ENCODE measurements at regions not wholly inside any gene's neighbourhood (a gene's known extent, or its start where the extent isn't known, plus 50 kb on each side); places are given as distances from the start of the nearest gene placed in this dataset.

DNA sequence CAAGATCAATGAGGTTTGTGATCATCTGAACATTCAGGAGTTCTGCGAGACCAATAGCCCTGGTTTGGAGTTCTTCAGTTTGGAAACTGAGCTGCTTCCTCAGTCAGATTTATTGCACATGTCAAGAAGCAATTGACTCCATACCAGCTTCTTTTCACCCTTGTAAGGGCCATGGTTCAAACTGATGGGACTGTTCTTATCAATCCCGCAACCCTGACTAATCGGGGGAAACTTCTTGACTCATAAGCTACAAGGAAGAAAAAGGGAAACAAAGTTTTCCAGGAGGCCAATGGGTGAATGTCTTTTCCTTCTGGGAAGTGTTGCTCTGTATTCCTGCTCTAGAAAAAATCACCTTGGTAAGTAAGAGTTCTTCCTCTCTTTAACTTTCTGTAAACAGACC is 187.9 kb downstream of the MIS18A start:
- TF ChIP-seq, protein P1, sequence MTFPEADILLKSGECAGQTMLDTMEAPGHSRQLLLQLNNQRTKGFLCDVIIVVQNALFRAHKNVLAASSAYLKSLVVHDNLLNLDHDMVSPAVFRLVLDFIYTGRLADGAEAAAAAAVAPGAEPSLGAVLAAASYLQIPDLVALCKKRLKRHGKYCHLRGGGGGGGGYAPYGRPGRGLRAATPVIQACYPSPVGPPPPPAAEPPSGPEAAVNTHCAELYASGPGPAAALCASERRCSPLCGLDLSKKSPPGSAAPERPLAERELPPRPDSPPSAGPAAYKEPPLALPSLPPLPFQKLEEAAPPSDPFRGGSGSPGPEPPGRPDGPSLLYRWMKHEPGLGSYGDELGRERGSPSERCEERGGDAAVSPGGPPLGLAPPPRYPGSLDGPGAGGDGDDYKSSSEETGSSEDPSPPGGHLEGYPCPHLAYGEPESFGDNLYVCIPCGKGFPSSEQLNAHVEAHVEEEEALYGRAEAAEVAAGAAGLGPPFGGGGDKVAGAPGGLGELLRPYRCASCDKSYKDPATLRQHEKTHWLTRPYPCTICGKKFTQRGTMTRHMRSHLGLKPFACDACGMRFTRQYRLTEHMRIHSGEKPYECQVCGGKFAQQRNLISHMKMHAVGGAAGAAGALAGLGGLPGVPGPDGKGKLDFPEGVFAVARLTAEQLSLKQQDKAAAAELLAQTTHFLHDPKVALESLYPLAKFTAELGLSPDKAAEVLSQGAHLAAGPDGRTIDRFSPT (tag by site-specific recombination; IDR thresholded peaks at IDR 0.05): no peak
- TF ChIP-seq, protein P2, sequence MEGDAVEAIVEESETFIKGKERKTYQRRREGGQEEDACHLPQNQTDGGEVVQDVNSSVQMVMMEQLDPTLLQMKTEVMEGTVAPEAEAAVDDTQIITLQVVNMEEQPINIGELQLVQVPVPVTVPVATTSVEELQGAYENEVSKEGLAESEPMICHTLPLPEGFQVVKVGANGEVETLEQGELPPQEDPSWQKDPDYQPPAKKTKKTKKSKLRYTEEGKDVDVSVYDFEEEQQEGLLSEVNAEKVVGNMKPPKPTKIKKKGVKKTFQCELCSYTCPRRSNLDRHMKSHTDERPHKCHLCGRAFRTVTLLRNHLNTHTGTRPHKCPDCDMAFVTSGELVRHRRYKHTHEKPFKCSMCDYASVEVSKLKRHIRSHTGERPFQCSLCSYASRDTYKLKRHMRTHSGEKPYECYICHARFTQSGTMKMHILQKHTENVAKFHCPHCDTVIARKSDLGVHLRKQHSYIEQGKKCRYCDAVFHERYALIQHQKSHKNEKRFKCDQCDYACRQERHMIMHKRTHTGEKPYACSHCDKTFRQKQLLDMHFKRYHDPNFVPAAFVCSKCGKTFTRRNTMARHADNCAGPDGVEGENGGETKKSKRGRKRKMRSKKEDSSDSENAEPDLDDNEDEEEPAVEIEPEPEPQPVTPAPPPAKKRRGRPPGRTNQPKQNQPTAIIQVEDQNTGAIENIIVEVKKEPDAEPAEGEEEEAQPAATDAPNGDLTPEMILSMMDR (tag by site-specific recombination; IDR thresholded peaks at IDR 0.05): no peak
- TF ChIP-seq ZNF626 (tag by site-specific recombination; IDR thresholded peaks at IDR 0.05): no peak
- TF ChIP-seq ZNF114 (tag by site-specific recombination; IDR thresholded peaks at IDR 0.05): no peak
- no peak for TF ChIP-seq HOXA7 (CRISPR knock-in tag; IDR thresholded peaks at IDR 0.05; ENCODE audit: borderline replicate concordance)
- no peak for TF ChIP-seq GLI2 (tag by site-specific recombination; IDR thresholded peaks at IDR 0.05; ENCODE audit: borderline replicate concordance, low read depth)
- TF ChIP-seq, protein P3, sequence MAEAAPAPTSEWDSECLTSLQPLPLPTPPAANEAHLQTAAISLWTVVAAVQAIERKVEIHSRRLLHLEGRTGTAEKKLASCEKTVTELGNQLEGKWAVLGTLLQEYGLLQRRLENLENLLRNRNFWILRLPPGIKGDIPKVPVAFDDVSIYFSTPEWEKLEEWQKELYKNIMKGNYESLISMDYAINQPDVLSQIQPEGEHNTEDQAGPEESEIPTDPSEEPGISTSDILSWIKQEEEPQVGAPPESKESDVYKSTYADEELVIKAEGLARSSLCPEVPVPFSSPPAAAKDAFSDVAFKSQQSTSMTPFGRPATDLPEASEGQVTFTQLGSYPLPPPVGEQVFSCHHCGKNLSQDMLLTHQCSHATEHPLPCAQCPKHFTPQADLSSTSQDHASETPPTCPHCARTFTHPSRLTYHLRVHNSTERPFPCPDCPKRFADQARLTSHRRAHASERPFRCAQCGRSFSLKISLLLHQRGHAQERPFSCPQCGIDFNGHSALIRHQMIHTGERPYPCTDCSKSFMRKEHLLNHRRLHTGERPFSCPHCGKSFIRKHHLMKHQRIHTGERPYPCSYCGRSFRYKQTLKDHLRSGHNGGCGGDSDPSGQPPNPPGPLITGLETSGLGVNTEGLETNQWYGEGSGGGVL (tag by site-specific recombination; IDR thresholded peaks at IDR 0.05): no peak
- TF ChIP-seq, protein P4, sequence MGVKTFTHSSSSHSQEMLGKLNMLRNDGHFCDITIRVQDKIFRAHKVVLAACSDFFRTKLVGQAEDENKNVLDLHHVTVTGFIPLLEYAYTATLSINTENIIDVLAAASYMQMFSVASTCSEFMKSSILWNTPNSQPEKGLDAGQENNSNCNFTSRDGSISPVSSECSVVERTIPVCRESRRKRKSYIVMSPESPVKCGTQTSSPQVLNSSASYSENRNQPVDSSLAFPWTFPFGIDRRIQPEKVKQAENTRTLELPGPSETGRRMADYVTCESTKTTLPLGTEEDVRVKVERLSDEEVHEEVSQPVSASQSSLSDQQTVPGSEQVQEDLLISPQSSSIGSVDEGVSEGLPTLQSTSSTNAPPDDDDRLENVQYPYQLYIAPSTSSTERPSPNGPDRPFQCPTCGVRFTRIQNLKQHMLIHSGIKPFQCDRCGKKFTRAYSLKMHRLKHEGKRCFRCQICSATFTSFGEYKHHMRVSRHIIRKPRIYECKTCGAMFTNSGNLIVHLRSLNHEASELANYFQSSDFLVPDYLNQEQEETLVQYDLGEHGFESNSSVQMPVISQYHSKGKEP (tag by site-specific recombination; IDR thresholded peaks at IDR 0.05): no peak
- no peak for TF ChIP-seq ZNF184 (tag by site-specific recombination; IDR thresholded peaks at IDR 0.05)
- TF ChIP-seq, protein P5, sequence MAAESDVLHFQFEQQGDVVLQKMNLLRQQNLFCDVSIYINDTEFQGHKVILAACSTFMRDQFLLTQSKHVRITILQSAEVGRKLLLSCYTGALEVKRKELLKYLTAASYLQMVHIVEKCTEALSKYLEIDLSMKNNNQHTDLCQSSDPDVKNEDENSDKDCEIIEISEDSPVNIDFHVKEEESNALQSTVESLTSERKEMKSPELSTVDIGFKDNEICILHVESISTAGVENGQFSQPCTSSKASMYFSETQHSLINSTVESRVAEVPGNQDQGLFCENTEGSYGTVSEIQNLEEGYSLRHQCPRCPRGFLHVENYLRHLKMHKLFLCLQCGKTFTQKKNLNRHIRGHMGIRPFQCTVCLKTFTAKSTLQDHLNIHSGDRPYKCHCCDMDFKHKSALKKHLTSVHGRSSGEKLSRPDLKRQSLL (tag by site-specific recombination; IDR thresholded peaks at IDR 0.05): no peak
- no peak for TF ChIP-seq ZNF211 (tag by site-specific recombination; IDR thresholded peaks at IDR 0.05; ENCODE audit: low read depth)
- no peak for TF ChIP-seq ZNF624 (tag by site-specific recombination; IDR thresholded peaks at IDR 0.05)
- no peak for TF ChIP-seq ZNF324 (tag by site-specific recombination; IDR thresholded peaks at IDR 0.05)
